A673 (cell line): ENCODE measurements at regions not wholly inside any gene's neighbourhood (a gene's known extent, or its start where the extent isn't known, plus 50 kb on each side); places are given as distances from the start of the nearest gene placed in this dataset.

Experiments
- BruUV-seq: library from RNA; stranded (reverse); fragments of 400-500 nt; replicated peaks from 2 replicates; lab custom pipeline; 2021; lab: Mats Ljungman, UMichigan
- CTCF ChIA-PET: fragments of 300-600 bp; sonication (Branson Sonifier 250); formaldehyde crosslinking; loops from one replicate; lab custom pipeline; 2022; ENCODE audit warnings: antibody characterized with exemption; lab: Charles Lee
- POLR2A ChIA-PET: fragments of 300-600 bp; sonication (Branson Sonifier 250); formaldehyde crosslinking; loops from one replicate; lab custom pipeline; 2022; ENCODE audit warnings: antibody characterized with exemption; ENCODE audit not compliant: low non-redundant PET; lab: Charles Lee
- DNase-seq: peaks from one replicate; pipeline ENCODE4 v3.0.0-alpha.2; 2015; ENCODE audit warnings: low spot score
- H3K27ac ChIP-seq: fragments of 200-600 bp; sonication (generic); 2 replicates; pipeline ENCODE4 v1.5.1; 2016; ENCODE audit warnings: mixed run types, low read depth, mild to moderate bottlenecking, mixed read lengths, antibody characterized with exemption, low read length; ENCODE audit not compliant: poor library complexity, severe bottlenecking
- H3K27me3 ChIP-seq: fragments of 200-600 bp; sonication (generic); replicated peaks from 2 replicates; pipeline ENCODE4 v1.6.1; 2017; ENCODE audit warnings: mixed run types, low read depth, mild to moderate bottlenecking, mixed read lengths, antibody characterized with exemption, low read length; ENCODE audit not compliant: insufficient read depth, poor library complexity
- H3K36me3 ChIP-seq: fragments of 200-600 bp; sonication (generic); 2 replicates; pipeline ENCODE4 v1.6.1; 2016; ENCODE audit warnings: mixed run types, mild to moderate bottlenecking, mixed read lengths, antibody characterized with exemption, low read length; ENCODE audit not compliant: insufficient read depth, poor library complexity, severe bottlenecking
- H3K4me1 ChIP-seq: fragments of 200-600 bp; sonication (generic); 2 replicates; pipeline ENCODE4 v1.6.1; 2017; ENCODE audit warnings: mixed run types, mild to moderate bottlenecking, mixed read lengths, antibody characterized with exemption, low read length; ENCODE audit not compliant: insufficient read depth, poor library complexity, severe bottlenecking
- H3K4me3 ChIP-seq: fragments of 200-600 bp; sonication (generic); 2 replicates; pipeline ENCODE4 v1.5.1; 2016; ENCODE audit warnings: low read depth, mixed run types, mild to moderate bottlenecking, mixed read lengths, low read length; ENCODE audit not compliant: poor library complexity, severe bottlenecking
- H3K9me3 ChIP-seq: fragments of 200-600 bp; sonication (generic); 2 replicates; pipeline ENCODE4 v1.6.1; 2016; ENCODE audit warnings: mixed run types, low read depth, mild to moderate bottlenecking, mixed read lengths, antibody characterized with exemption, low read length; ENCODE audit not compliant: poor library complexity, severe bottlenecking
- EZH2 ChIP-seq: fragments of 200-600 bp; sonication (generic); IDR thresholded peaks from 2 replicates; pipeline ENCODE4 v1.6.1; 2017; ENCODE audit warnings: borderline replicate concordance, low read depth, mild to moderate bottlenecking, mixed read lengths, antibody characterized with exemption, low read length; ENCODE audit not compliant: poor library complexity, severe bottlenecking
- intact Hi-C: fragments of 100-400 bp; cut with micrococcal nuclease; formaldehyde crosslinking; loops from one replicate; pipeline ENCODE4 v1.10.0; 2022; ENCODE audit not compliant: unreplicated experiment
- TF ChIP-seq, protein P1 (sequence below): fragments of 300-800, 200-600 bp; sonication (generic); conservative IDR thresholded peaks from 2 replicates; pipeline ENCODE4 v1.5.1; 2017; ENCODE audit warnings: low read depth, mild to moderate bottlenecking, antibody characterized with exemption, low read length, moderate library complexity, mixed read lengths

DNA sequence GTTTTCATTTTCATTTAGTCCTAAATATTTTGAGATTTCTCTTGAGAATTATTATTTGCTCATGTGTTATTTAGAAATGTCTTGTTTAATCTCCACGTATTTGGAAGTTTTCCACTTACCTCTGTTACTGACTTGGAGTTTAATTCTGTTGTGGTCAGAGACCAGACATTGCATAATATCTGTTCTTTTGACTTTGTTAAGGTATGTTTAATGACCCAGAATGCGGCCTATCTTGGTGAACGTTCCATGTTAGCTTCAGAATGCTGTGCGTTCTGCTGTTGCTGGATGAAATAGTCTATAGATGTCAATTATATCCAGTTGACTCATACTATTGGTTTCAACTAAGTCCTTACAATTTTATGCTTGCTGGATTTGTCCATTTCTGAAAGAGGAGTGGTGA is 325.3 kb upstream of the TARS1 start:
- ChIA-PET CTCF (no interaction called here), POLR2A (no interaction called here)
- Histone ChIP-seq H3K4me3 (no peak overlapping the region), H3K4me1 (no peaks in the 10 kb centered on the region), H3K27me3 (no peaks in the 10 kb centered on the region), H3K36me3 (no peaks in the 10 kb centered on the region), H3K9me3 (peaks cover 5% of the 10 kb centered on the region), H3K27ac (no peak overlapping the region)
- intact Hi-C loops = no loop called here
- no TSS peak for BruUV-seq
- no peak for DNase-seq
- TF ChIP-seq, protein P1, sequence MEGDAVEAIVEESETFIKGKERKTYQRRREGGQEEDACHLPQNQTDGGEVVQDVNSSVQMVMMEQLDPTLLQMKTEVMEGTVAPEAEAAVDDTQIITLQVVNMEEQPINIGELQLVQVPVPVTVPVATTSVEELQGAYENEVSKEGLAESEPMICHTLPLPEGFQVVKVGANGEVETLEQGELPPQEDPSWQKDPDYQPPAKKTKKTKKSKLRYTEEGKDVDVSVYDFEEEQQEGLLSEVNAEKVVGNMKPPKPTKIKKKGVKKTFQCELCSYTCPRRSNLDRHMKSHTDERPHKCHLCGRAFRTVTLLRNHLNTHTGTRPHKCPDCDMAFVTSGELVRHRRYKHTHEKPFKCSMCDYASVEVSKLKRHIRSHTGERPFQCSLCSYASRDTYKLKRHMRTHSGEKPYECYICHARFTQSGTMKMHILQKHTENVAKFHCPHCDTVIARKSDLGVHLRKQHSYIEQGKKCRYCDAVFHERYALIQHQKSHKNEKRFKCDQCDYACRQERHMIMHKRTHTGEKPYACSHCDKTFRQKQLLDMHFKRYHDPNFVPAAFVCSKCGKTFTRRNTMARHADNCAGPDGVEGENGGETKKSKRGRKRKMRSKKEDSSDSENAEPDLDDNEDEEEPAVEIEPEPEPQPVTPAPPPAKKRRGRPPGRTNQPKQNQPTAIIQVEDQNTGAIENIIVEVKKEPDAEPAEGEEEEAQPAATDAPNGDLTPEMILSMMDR = no peak
- TF ChIP-seq EZH2 = no peak

DNA sequence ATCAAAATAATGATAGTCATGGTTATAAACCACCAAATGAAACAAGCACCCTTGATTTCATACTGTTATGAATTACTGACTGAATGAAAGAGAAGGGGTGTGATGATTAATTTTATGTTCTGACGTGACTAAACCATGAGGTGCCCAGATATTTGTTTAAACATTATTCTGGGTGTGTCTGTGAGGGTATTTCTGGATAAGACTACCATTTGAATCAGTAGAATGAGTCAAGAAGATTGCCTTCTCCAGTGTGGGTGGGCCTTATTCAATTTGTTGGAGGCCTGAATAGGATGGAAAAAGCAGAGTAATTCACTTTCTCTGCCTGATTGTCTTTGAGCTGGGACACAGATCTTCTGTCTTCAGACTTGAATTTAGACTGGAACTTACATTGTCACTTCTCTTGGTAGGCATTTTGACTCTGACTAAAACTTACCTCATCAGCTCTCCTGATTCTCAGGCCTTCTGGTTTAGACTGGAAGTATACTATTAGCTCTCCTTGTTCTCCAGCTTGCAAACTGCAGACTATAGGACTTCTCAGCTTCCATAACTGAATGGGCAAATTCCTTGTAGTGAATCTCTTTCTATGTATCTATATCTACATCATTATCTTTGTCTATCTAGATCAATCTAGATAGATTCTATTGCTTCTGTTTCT is 321.9 kb upstream of the TARS1 start:
- no TSS peak for BruUV-seq
- H3K4me3 ChIP-seq = no peak overlapping the region
- intact Hi-C loops = no loop called here
- H3K4me1 ChIP-seq = no peaks in the 10 kb centered on the region
- H3K36me3 ChIP-seq = no peaks in the 10 kb centered on the region
- CTCF ChIA-PET = no interaction called here
- DNase-seq = no peak
- TF ChIP-seq EZH2 = no peak
- TF ChIP-seq, protein P1 = no peak
- no peak overlapping the region for H3K27ac ChIP-seq
- POLR2A ChIA-PET = no interaction called here
- H3K9me3 ChIP-seq = no peaks in the 10 kb centered on the region
- no peaks in the 10 kb centered on the region for H3K27me3 ChIP-seq

DNA sequence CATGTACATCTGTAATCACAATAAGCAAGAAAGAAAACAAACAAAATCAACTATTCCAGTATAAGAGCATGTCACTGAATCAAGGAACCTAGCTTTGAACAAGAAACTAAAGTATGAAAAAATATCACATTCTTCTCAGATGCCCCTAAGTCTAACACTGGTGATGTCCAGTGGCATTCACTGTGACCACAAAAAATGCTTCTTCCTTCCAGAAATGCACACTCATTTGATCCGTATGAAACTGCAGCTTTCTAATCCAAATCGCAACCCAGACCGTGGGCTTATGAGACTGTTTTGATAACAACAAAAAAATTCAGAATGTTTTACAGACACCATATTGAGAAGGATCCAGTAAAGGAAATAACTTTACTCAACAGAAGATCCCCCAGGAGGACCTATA is 320.1 kb upstream of the TARS1 start:
- Histone ChIP-seq H3K27ac (no peak overlapping the region), H3K27me3 (no peaks in the 10 kb centered on the region), H3K36me3 (no peaks in the 10 kb centered on the region), H3K9me3 (no peaks in the 10 kb centered on the region), H3K4me1 (no peaks in the 10 kb centered on the region), H3K4me3 (no peak overlapping the region)
- ChIA-PET CTCF (no interaction called here), POLR2A (no interaction called here)
- TF ChIP-seq, protein P1 = no peak
- no peak for TF ChIP-seq EZH2
- DNase-seq = no peak
- BruUV-seq = no TSS peak
- intact Hi-C loops = no loop called here
